HUES6 (cell line): ENCODE measurements at regions not wholly inside any gene's neighbourhood (a gene's known extent, or its start where the extent isn't known, plus 50 kb on each side); places are given as distances from the start of the nearest gene placed in this dataset.

ENCODE experiments used
- H3K27ac ChIP-seq: 2 replicates; pipeline ENCODE4 v1.7.0; 2013; ENCODE audit warnings: low read depth, mild to moderate bottlenecking, low read length, inconsistent platforms
- H3K27me3 ChIP-seq: 2 replicates; pipeline ENCODE4 v1.6.1; 2013; ENCODE audit warnings: low read length; ENCODE audit not compliant: control insufficient read depth, insufficient read depth
- H3K36me3 ChIP-seq: 2 replicates; pipeline ENCODE4 v1.6.1; 2013; ENCODE audit warnings: low read length; ENCODE audit not compliant: control insufficient read depth, insufficient read depth
- H3K4me1 ChIP-seq: 2 replicates; pipeline ENCODE4 v1.6.1; 2013; ENCODE audit warnings: low read length; ENCODE audit not compliant: control insufficient read depth, insufficient read depth
- H3K4me3 ChIP-seq: 2 replicates; pipeline ENCODE4 v1.5.1; 2013; ENCODE audit warnings: low read depth, low read length
- H3K9ac ChIP-seq: one replicate; pipeline ENCODE4 v1.6.1; 2013; ENCODE audit warnings: mild to moderate bottlenecking, low read length
- H3K9me3 ChIP-seq: 2 replicates; pipeline ENCODE4 v1.6.1; 2013; ENCODE audit warnings: low read depth, low read length; ENCODE audit not compliant: control insufficient read depth, insufficient read depth

DNA sequence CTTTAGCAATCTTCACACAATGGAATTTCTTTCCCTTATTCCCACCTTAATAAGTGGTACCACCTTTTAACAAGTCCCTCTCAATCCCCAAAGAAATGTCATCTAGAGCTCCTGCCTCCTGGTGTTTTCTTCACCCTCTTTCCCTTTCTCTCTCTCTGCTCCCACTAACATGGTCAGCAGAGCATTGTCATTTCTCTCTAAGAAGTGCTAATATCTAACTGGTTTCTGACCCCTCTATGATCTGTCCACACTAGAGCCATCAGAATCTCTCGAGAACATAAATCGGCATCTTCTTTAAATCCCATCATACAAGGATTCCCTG is 161.2 kb upstream of the DTNA start:
- Histone ChIP-seq H3K4me1 (peaks cover 56% of the 10 kb centered on the region), H3K4me3 (peak overlapping the region; percentile 19), H3K27me3 (no peaks in the 10 kb centered on the region), H3K27ac (peak overlapping the region; percentile 72), H3K36me3 (no peaks in the 10 kb centered on the region), H3K9me3 (no peaks in the 10 kb centered on the region), H3K9ac (peak overlapping the region; percentile 47)

DNA sequence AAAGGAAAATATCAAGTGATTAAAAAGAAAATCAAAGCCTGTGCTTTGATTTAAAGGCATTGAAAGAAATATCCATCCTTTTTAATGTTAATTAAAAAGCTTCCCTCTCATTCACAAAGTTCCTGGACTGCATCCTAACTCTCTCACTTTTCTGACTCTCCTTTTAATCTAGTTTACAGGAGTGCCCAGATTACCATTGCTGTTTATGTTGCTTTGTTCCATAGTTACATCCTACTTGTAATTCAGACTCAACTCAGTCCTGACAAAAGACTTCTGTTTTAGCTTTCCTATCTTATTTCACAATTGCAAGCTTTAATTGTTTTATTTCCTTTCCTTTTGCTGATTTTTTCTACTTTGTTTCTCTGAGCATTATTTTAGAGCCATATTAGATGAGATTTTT is 160.7 kb upstream of the DTNA start:
- Histone ChIP-seq H3K9ac (no peak overlapping the region), H3K4me3 (peak overlapping the region; percentile 19), H3K36me3 (no peaks in the 10 kb centered on the region), H3K4me1 (peaks cover 54% of the 10 kb centered on the region), H3K9me3 (no peaks in the 10 kb centered on the region), H3K27ac (peak overlapping the region; percentile 72), H3K27me3 (no peaks in the 10 kb centered on the region)

DNA sequence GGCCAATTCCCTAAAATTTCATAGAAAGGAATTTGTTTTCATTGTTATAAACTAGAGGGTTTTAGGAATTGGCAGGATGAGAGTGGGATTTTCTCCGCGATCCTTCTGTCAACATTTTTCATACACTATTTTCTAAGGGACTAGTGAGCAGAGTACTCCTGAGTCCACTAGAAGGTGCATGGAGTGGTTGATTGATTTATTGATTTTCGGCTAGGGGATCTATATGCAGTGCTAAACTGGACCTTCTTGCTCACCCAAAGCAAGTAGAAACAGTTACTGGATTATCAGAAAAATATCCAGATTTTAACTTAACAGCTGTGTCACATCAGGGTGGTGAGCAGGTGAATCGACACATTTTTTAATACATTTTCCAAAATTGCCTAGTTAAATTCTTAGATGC is 159.9 kb upstream of the DTNA start:
- Histone ChIP-seq H3K27ac (peak overlapping the region; percentile 72), H3K9ac (no peak overlapping the region), H3K27me3 (no peaks in the 10 kb centered on the region)

DNA sequence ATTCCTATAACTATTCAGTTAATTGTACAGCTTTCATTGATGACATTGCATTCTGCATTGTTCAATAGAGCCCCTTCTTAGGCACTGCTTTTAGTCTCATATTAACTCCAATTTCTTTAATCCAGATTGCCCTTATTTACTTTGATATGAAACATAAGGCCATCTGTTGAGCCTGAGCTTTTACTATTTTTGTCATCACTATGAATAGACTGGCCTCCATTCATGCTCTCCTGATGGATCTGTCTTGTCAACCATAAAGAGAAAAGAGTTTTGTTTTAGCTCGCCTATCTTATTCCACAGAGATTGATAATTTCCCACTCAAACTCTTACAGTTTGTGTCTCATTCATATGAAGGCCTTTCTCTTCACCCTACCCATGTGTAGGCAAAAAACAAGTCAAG is 159.2 kb upstream of the DTNA start:
- no peaks in the 10 kb centered on the region for H3K36me3 ChIP-seq
- H3K4me3 ChIP-seq: no peak overlapping the region
- no peak overlapping the region for H3K27ac ChIP-seq
- H3K9me3 ChIP-seq: no peaks in the 10 kb centered on the region
- H3K27me3 ChIP-seq: no peaks in the 10 kb centered on the region
- H3K4me1 ChIP-seq: peaks cover 44% of the 10 kb centered on the region
- H3K9ac ChIP-seq: no peak overlapping the region

More for the DNA sequence above, 159.9 kb upstream of the DTNA start:
- Histone ChIP-seq H3K9me3 (no peaks in the 10 kb centered on the region), H3K4me3 (no peak overlapping the region), H3K36me3 (no peaks in the 10 kb centered on the region), H3K4me1 (peaks cover 47% of the 10 kb centered on the region)

DNA sequence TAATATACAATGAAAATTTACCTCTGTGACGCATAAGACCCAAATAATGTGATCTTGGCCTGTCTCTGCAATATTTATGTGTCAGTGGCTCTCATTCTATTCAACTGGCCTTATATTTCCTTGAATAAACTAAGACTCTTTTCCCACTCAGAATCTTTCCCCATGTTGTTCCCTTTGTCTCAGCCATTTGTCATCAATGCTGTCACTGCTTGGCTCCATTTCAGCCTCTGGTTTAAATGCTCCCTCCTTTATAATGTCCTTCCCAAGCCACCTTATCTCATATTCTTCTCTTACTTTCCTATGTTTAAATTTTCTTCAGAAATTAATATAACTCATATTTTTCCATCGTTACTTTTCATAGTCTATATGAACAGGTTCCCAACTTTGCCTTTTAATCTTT is 158.3 kb upstream of the DTNA start:
- no peak overlapping the region for H3K4me3 ChIP-seq
- no peaks in the 10 kb centered on the region for H3K36me3 ChIP-seq
- H3K9me3 ChIP-seq: no peaks in the 10 kb centered on the region
- H3K9ac ChIP-seq: no peak overlapping the region
- no peaks in the 10 kb centered on the region for H3K27me3 ChIP-seq
- H3K27ac ChIP-seq: no peak overlapping the region
- peaks cover 35% of the 10 kb centered on the region for H3K4me1 ChIP-seq

DNA sequence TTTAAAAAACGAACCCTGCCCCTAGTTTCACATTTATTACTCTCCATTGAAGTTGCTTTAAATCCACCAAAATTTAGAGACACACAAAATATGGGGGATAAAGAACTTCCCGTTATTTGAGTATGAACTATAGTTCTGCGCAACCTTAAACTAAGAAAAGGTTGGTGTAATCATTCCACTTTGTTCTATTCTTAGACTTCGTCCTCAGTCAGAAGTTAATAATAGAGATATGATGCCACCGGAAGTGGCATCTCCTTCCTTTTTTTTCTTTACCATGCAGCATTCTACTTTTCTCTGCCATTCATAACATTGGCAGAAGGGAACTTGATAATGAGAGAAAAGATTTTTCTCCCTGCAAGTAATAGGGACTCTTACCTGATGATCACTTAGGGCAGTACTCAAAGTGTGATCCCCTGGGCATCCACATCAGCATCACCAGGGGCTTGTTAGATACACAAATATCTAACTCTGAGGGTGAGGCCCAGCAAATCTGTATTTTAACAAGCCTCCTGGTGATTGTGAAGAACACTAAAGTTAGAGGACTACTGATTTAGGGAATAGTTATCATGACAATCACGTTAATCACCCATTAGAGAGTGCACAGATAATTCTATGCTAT is 147.7 kb upstream of the DTNA start:
- Histone ChIP-seq H3K9ac (no peak overlapping the region), H3K9me3 (peaks cover 10% of the 10 kb centered on the region), H3K27me3 (no peaks in the 10 kb centered on the region; the same call in 1 of the 2 replicates), H3K4me3 (no peak overlapping the region), H3K4me1 (peaks cover 10% of the 10 kb centered on the region; the same call in 1 of the 2 replicates), H3K27ac (no peak overlapping the region), H3K36me3 (no peaks in the 10 kb centered on the region)

DNA sequence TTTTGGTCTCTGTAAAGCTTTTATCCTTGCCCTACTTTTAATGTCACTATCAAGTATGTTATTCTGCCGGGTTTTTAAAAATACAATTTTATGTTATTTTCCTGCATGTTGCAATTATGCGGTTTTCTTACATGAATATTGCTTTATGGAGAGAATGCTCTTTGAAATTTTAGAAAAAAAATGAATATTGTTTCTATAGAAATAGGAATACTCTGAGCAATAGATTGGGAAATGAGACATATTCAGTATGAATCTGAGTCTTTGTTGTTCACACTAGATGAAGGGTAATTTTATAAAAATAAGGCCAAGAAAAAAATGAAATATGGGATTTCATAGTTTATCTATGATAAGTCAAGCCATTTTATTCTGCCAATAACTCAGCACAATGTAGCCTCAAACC is 142.2 kb upstream of the DTNA start:
- Histone ChIP-seq H3K36me3 (no peaks in the 10 kb centered on the region), H3K27me3 (no peaks in the 10 kb centered on the region), H3K9me3 (no peaks in the 10 kb centered on the region), H3K9ac (no peak overlapping the region), H3K27ac (no peak overlapping the region), H3K4me1 (0 out of 2 replicates have a peak, but pooled peaks cover 3% of the 10 kb centered on the region), H3K4me3 (no peak overlapping the region)

DNA sequence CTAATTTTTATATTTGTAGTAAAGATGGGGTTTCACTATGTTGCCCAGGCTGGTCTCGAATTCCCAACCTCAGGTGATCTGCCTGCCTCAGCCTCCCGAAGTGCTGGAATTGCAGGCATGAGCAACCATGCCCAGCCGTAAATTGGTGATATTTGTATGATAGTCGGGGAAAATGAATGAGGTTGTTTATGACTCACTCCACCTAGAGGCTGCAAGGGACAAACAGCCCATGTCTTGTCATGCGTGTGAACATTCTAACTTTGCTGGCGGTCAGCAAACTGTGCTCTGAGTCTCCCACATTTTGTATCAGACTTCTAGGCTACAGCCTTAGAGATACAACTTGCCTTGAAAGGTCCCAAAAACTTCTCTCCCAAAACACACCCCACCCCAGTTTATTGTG is 133.5 kb upstream of the DTNA start:
- Histone ChIP-seq H3K36me3 (no peaks in the 10 kb centered on the region), H3K9ac (no peak overlapping the region)

DNA sequence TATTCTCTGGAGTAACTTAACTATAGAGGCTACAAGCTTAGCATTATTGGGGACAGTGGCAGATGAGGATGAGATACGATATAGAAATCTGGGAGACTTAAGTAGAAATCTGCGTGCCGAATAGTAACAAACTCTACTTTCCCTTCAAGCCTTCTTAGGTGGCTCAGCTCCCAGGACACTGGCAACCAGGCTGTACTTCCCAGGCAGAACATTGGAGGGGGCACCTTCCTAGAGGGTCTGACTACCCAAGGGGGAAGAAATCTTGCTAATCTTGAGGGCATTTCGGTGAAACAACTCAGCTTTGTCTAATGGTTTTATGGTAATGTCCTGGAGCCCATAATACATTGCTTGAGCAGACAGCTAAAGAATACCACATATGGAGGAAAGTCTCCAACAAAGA is 126.2 kb upstream of the DTNA start:
- Histone ChIP-seq H3K4me1 (peaks cover 3% of the 10 kb centered on the region; the same call in 1 of the 2 replicates), H3K36me3 (no peaks in the 10 kb centered on the region), H3K9ac (no peak overlapping the region), H3K9me3 (peaks cover 13% of the 10 kb centered on the region), H3K4me3 (no peak overlapping the region), H3K27ac (no peak overlapping the region), H3K27me3 (no peaks in the 10 kb centered on the region)

More for the DNA sequence above, 133.5 kb upstream of the DTNA start:
- H3K9me3 ChIP-seq: peaks cover 18% of the 10 kb centered on the region
- no peak overlapping the region for H3K4me3 ChIP-seq
- no peaks in the 10 kb centered on the region for H3K4me1 ChIP-seq
- no peaks in the 10 kb centered on the region for H3K27me3 ChIP-seq
- H3K27ac ChIP-seq: no peak overlapping the region

DNA sequence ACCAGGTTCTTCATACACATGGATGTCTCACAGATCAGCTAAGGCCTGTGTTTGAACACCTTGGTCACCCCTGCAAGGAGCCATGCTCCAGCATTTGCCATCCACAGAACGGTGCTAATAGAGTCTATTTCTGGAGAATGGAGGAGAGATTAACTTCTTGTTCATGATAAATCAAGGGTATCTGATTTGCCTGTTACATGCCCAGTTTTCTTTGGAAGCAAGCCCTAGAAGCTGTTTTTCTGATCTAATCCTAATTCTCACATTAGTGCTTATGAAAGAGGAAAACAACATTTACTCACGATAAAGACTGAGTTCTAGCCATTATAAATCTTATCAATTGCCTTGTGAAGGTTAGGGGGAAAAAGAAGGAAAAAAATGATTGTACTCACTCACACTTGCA is 119.6 kb upstream of the DTNA start:
- Histone ChIP-seq H3K9ac (no peak overlapping the region), H3K27me3 (no peaks in the 10 kb centered on the region), H3K27ac (no peak overlapping the region), H3K4me1 (peaks cover 23% of the 10 kb centered on the region), H3K4me3 (no peak overlapping the region), H3K9me3 (peaks cover 2% of the 10 kb centered on the region; the same call in 1 of the 2 replicates), H3K36me3 (no peaks in the 10 kb centered on the region)

DNA sequence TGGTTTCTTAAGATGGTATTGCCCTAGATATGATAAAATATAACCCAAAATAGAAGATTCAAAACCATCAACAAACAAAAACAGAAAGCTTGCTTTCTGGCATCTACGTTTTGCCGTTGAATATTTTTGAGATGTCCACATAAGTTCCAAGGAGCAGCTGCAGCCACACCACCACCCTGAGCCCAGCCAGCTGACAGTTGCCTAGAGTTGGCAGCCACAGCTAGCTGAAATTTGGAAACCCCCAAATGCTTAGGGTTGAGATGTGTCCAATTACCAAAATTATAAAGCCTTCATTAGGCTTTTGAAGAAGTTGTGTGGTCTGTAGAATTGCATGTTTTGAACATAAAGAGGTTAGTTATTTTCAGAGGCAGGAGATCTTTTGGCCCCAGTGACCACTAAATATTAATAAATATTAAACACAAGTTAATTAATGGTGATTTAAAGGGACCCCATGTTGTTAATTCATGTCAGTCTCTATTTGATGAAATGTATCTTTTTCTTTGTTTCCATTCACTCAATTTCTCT is 118.1 kb upstream of the DTNA start:
- Histone ChIP-seq H3K4me1 (peaks cover 27% of the 10 kb centered on the region), H3K9me3 (no peaks in the 10 kb centered on the region), H3K9ac (no peak overlapping the region), H3K27ac (no peak overlapping the region), H3K27me3 (no peaks in the 10 kb centered on the region), H3K4me3 (no peak overlapping the region), H3K36me3 (no peaks in the 10 kb centered on the region)
